ENCODE measurements at regions not wholly inside any gene's neighbourhood (a gene's known extent, or its start where the extent isn't known, plus 50 kb on each side); places are given as distances from the start of the nearest gene placed in this dataset.
A peak's percentile ranks its signal among the peaks of the same experiment; 100 is the strongest.

- H3K9me3 Mint-ChIP-seq, result no peaks in the 10 kb centered on the region
- no peaks in the 10 kb centered on the region for H3K27me3 Mint-ChIP-seq (ENCODE audit: insufficient read depth, low read depth, poor library complexity)
- TF ChIP-seq ZNF462 (CRISPR knock-in tag; IDR thresholded peaks at IDR 0.05) (no peak), STAT1 (IDR thresholded peaks at IDR 0.05; ENCODE audit: unreplicated experiment) (no peak), EZH2phosphoT487 (IDR thresholded peaks at IDR 0.05; ENCODE audit: unreplicated experiment) (no peak), NANOG (IDR thresholded peaks at IDR 0.05; ENCODE audit: borderline replicate concordance) (no peak), ZNF331 (CRISPR knock-in tag; IDR thresholded peaks at IDR 0.05; ENCODE audit: low read depth) (no peak), REST (IDR thresholded peaks at IDR 0.05; ENCODE audit: unreplicated experiment) (no peak), CREB1 (CRISPR knock-in tag; IDR thresholded peaks at IDR 0.05; ENCODE audit: low read depth) (no peak), JUNB (IDR thresholded peaks at IDR 0.05; ENCODE audit: unreplicated experiment) (no peak), CTCF (conservative IDR thresholded peaks at IDR 0.05; ENCODE audit: low read depth in 2 of 2) (no peak), EZH2 (IDR thresholded peaks at IDR 0.05; ENCODE audit: low read depth, unreplicated experiment) (no peak), ZNF114 (CRISPR knock-in tag; IDR thresholded peaks at IDR 0.05) (no peak), ETS1 (IDR thresholded peaks at IDR 0.05) (no peak), POLR2AphosphoS5 (IDR thresholded peaks at IDR 0.05; ENCODE audit: low read depth) (no peak)
- Histone ChIP-seq H3K36me3 (ENCODE audit: insufficient read depth) (no peaks in the 10 kb centered on the region), H3K9me2 (ENCODE audit: insufficient read depth) (0 out of 2 replicates have a peak, but pooled peaks cover 4% of the 10 kb centered on the region), H3K79me2 (replicated peaks; ENCODE audit: insufficient read depth) (no peaks in the 10 kb centered on the region), H3K27me3 (ENCODE audit: insufficient read depth) (no peaks in the 10 kb centered on the region), H3K4me2 (no peak overlapping the region), H3K4me3 (no peak overlapping the region), H4K20me1 (replicated peaks; ENCODE audit: insufficient read depth) (no peaks in the 10 kb centered on the region), H3K4me1 (ENCODE audit: insufficient read depth) (no peaks in the 10 kb centered on the region), H3K27ac (ENCODE audit: low read depth) (no peak overlapping the region), H2AFZ (peak overlapping the region; percentile 69; the same call in 1 of the 2 replicates), H3F3A (replicated peaks; ENCODE audit: low read depth) (no peaks in the 10 kb centered on the region)
- DNase-seq (ENCODE audit: low spot score) (no peak), ATAC-seq (no peak)
- H3K4me1 Mint-ChIP-seq, result no peaks in the 10 kb centered on the region
- no peak overlapping the region for H3K27ac Mint-ChIP-seq
- no peaks in the 10 kb centered on the region for H3K36me3 Mint-ChIP-seq (ENCODE audit: low read depth)
- no peak overlapping the region for H3K4me3 Mint-ChIP-seq
These were observed 57.9 kb upstream of the NUP160 start for GRCh38 chr11:47906066-47906465.
